Neural cell (in vitro differentiated cells): ENCODE measurements at regions not wholly inside any gene's neighbourhood (a gene's known extent, or its start where the extent isn't known, plus 50 kb on each side); places are given as distances from the start of the nearest gene placed in this dataset.

Experiments
- EP300 ChIP-seq: fragments of 450-650 bp; conservative IDR thresholded peaks from 2 replicates; pipeline ENCODE4 v1.6.1; 2014; ENCODE audit warnings: antibody characterized with exemption, mild to moderate bottlenecking, moderate library complexity; ENCODE audit not compliant: poor library complexity, severe bottlenecking
- MXI1 ChIP-seq: fragments of 450-650 bp; conservative IDR thresholded peaks from 2 replicates; pipeline ENCODE4 v1.6.1; 2014; ENCODE audit warnings: antibody characterized with exemption, mild to moderate bottlenecking; ENCODE audit not compliant: poor library complexity, severe bottlenecking
- REST ChIP-seq: IDR thresholded peaks from 2 replicates; pipeline ENCODE4 v1.6.1; 2012; ENCODE audit warnings: borderline replicate concordance
- TF ChIP-seq, protein P1 (sequence below): fragments of 450-650 bp; IDR thresholded peaks from 2 replicates; pipeline ENCODE4 v1.5.1; 2014; ENCODE audit warnings: antibody characterized with exemption, mild to moderate bottlenecking, moderate library complexity; ENCODE audit not compliant: poor library complexity, severe bottlenecking

- TF ChIP-seq EP300 (no peak), MXI1 (no peak), REST (no peak)
- TF ChIP-seq, protein P1, sequence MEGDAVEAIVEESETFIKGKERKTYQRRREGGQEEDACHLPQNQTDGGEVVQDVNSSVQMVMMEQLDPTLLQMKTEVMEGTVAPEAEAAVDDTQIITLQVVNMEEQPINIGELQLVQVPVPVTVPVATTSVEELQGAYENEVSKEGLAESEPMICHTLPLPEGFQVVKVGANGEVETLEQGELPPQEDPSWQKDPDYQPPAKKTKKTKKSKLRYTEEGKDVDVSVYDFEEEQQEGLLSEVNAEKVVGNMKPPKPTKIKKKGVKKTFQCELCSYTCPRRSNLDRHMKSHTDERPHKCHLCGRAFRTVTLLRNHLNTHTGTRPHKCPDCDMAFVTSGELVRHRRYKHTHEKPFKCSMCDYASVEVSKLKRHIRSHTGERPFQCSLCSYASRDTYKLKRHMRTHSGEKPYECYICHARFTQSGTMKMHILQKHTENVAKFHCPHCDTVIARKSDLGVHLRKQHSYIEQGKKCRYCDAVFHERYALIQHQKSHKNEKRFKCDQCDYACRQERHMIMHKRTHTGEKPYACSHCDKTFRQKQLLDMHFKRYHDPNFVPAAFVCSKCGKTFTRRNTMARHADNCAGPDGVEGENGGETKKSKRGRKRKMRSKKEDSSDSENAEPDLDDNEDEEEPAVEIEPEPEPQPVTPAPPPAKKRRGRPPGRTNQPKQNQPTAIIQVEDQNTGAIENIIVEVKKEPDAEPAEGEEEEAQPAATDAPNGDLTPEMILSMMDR = no peak
These were observed 353.1 kb upstream of the GBE1 start for GRCh38 chr3:82114589-82114988.
